GM21619 (cell line): ENCODE measurements at regions not wholly inside any gene's neighbourhood (a gene's known extent, or its start where the extent isn't known, plus 50 kb on each side); places are given as distances from the start of the nearest gene placed in this dataset.

Experiments used
- ATAC-seq: cut with Tn5 transposase; IDR thresholded peaks from one replicate; pipeline ENCODE4 v1.9.1; 2021; ENCODE audit not compliant: unreplicated experiment

GRCh38 chr3:106725566-106725965 lies 651.7 kb upstream of the CCDC54 start:
- ATAC-seq: no peak

- no peak for ATAC-seq
Measured at GRCh38 chr3:106728315-106729098, 648.7 kb upstream of the CCDC54 start.

- no peak for ATAC-seq
Measured at GRCh38 chr3:106729481-106729880, 647.8 kb upstream of the CCDC54 start.

- no peak for ATAC-seq
Measured at GRCh38 chr3:106731230-106731629, 646.0 kb upstream of the CCDC54 start.

GRCh38 chr3:106734712-106735111 lies 642.5 kb upstream of the CCDC54 start:
- no peak for ATAC-seq

GRCh38 chr3:106737265-106737664 lies 640.0 kb upstream of the CCDC54 start:
- ATAC-seq: no peak

- no peak for ATAC-seq
Measured at GRCh38 chr3:106740116-106740515, 637.1 kb upstream of the CCDC54 start.

GRCh38 chr3:106745344-106746168 lies 631.7 kb upstream of the CCDC54 start:
- ATAC-seq: no peak

GRCh38 chr3:106746286-106746685 lies 631.0 kb upstream of the CCDC54 start:
- ATAC-seq: no peak

- ATAC-seq: no peak
Measured at GRCh38 chr3:106748472-106749262, 628.6 kb upstream of the CCDC54 start.

GRCh38 chr3:106750092-106750491 lies 627.1 kb upstream of the CCDC54 start:
- no peak for ATAC-seq

GRCh38 chr3:106755336-106755735 lies 621.9 kb upstream of the CCDC54 start:
- no peak for ATAC-seq

- ATAC-seq: no peak
Measured at GRCh38 chr3:106756901-106757300, 620.3 kb upstream of the CCDC54 start.

- no peak for ATAC-seq
Measured at GRCh38 chr3:106758459-106758858, 618.8 kb upstream of the CCDC54 start.

- ATAC-seq: no peak
Measured at GRCh38 chr3:106759731-106760130, 617.5 kb upstream of the CCDC54 start.

- ATAC-seq: no peak
Measured at GRCh38 chr3:106765342-106765741, 611.9 kb upstream of the CCDC54 start.

GRCh38 chr3:106768941-106769480 lies 608.2 kb upstream of the CCDC54 start:
- no peak for ATAC-seq

- no peak for ATAC-seq
Measured at GRCh38 chr3:106773795-106774194, 603.4 kb upstream of the CCDC54 start.

- no peak for ATAC-seq
Measured at GRCh38 chr3:106783231-106783630, 594.0 kb upstream of the CCDC54 start.

GRCh38 chr3:106789276-106789675 lies 588.0 kb upstream of the CCDC54 start:
- no peak for ATAC-seq

GRCh38 chr3:106792716-106793115 lies 584.5 kb upstream of the CCDC54 start:
- ATAC-seq: no peak
